Lung microvascular endothelial cell (primary cell): ENCODE measurements at regions not wholly inside any gene's neighbourhood (a gene's known extent, or its start where the extent isn't known, plus 50 kb on each side); places are given as distances from the start of the nearest gene placed in this dataset.

Source experiments
- DNase-seq, 2 donors: peaks; one replicate each; pipeline versions ENCODE4 v3.0.0 to v3.0.0-alpha.2; 2010; ENCODE audit warnings: low read depth in 2 of 2

- no peak for DNase-seq
These were observed 439.2 kb downstream of the SETBP1 start for GRCh38 chr18:45119876-45120275.

DNA sequence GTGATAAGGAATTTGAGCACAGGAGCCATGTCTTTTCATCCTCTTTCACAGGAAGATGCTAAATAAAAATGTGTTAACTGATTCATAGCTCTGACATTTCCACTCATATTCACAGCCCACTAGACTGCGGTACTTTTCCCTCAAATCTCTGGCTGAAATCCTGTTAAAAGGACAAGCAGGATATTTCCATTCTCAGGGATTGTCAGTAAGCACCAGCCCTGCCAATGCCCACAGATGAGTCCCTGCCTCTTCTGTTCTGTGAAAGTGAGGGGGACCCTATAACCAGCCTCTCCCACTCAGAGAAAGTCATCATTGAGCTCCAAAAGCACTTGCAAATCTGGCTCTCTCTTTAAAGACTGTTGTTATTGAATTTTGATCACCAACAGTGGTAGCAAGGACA is 440.5 kb downstream of the SETBP1 start:
- DNase-seq: no peak

DNA sequence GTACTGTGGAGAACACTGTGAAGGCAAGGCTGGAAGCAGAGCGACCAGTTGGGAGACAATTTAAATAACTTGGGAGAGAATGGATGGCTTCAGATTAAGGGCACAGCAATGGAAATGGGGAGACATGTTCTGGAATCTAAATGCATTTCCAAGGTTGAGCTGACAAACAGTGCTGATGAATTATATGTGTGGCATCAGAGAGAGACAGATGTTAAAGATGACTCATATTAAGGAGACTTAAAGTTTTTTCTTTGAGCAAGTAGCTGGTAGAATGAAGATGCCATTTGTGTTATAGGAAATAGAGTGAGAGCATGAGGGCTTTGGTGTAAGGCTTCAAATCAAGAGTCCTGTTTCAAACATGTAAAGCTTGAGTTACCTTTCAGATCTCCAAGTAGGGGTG is 441.8 kb downstream of the SETBP1 start:
- DNase-seq: no peak

- DNase-seq: no peak
These were observed 446.7 kb downstream of the SETBP1 start for GRCh38 chr18:45127405-45127804.

GRCh38 chr18:45133276-45133675 is 452.6 kb downstream of the SETBP1 start:
- DNase-seq: no peak

DNA sequence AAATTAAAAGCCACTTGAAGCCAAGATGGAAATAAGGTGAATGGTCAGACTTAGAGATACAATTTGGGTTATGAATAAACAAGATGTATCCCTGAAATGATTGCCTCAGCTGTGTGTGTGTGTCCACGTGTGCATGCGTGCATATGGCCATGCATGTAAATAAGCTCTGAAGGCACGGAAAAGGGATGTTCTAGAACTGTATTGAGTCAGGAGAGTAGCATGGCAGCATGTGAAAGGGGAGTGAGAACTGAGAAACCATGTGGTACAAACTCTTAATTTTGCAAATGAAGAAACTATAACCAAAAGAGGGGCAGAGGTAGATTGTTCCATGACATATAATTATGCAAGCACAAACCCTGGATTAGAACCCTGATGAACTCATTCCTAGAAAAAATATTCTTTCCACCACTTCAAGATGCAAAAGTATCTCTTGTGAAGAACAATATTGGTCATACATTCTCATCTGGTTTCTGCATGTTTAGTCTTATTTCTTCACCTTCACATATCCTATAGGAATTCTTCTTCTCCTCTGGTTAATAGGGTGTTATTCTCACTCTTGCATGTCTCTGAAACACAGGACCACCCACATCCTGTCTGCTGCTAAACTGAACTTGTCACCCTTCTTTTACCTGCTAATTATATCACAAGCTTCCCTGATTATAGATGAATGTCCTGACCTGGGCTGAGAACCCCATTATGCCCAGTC is 455.8 kb downstream of the SETBP1 start:
- no peak for DNase-seq

DNA sequence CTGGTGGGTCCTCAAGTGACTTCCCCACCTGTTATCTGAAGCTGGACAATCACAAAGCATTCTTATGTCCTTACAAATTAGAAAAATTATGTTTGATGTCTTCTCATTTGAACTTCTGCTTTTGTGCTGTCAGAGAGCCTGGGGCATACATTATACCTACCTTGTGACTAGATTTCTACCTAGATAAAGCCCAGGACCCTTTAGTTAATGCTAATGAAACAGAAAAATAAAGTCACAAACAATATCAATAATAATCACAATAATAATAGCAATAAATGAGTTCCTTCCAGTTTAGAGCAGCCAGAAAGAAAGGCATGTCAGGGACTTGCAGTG is 456.4 kb downstream of the SETBP1 start:
- DNase-seq: no peak

DNA sequence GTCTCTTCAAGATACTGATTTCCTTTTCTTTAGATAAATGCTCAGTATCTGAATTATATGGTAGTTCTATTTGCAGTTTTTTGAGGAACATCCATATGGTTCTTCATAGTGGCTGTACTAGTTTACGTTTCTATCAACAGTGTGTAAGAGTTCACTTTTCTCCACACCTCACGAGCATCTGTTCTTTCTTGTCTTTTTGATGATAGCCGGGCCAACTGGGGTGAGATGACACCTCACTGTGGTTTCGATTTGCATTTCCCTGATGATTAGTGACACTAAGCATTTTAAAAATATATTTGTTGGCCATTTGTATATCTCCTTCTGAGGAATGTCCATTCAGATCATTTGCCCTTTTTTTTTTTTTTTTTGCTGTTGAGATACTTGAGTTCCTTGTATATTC is 458.8 kb downstream of the SETBP1 start:
- DNase-seq: no peak

DNA sequence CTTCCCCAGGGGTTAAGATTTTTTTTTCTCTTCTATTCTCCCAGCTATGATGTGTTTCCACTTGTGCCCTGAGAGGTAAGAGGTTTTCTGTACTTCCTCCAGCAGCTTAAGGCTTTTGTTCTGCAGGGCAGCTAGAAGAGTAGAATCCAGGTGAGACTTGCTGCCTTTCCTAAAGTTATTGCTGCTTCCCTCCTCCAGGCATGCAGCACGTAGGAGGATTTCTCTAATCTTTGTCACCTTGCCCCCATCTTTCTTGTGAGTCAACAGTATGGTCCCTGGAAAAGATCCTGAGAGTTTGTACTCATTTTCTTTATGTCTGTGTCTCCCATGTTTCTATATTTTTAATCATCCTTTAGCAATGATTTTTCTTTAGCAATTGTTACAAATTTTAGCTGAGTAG is 462.2 kb downstream of the SETBP1 start:
- no peak for DNase-seq

DNA sequence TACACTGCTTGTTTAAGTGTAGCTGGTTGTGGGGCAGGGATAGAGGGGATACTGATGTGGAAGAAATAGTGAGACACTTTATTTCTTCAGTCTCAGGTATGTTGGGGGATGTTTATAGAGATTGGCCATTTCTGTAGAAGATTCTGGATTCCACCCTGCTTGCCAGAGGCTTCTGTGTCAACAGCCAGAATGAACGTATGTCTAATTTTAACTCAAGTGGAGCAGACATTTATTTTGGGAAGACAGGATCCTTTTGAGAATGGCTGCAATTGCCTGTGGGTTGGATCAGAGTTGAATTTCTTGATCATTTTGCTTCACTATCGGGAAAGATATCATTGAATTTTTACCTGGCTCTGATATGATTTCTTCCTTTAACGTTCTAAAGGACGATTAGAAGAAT is 465.6 kb upstream of the SLC14A2 start:
- DNase-seq: no peak

DNA sequence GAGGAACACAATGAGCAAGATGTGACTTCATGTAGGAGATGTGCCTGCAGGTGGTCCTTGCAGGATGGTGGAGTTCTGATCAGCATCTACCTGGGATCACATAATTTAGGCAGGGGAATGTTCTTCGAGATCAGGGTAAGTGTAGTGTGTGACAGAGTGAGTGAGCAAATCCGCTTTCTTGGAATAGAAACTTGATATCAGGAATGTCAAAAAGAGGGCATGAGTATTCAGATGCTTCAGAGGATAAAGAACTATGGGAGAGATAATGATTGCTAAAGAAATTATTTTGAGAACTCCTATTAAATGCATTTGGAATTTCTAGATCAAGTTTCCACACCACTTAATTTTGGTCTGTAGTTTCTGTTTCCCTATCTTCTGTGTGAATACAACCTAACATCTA is 463.6 kb upstream of the SLC14A2 start:
- DNase-seq: no peak

DNA sequence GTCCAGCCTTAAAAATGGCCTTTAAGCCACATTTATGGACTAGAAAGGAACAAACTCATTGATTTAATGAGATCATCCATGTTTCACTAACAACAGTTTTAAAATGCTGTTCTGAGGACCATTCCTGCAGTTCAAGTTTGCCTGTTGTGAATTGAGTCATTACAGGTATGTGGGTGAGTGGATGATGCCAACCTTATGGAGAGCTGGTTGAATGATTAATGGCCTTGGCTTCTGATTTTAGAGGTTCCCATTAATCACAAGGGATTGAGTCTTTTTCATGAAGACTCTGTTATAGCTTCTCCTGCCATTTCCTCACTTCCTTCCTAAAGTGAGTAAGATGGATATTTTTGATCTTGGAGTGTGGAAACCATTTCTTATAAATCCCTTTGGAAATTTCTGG is 459.8 kb upstream of the SLC14A2 start:
- DNase-seq: no peak

DNA sequence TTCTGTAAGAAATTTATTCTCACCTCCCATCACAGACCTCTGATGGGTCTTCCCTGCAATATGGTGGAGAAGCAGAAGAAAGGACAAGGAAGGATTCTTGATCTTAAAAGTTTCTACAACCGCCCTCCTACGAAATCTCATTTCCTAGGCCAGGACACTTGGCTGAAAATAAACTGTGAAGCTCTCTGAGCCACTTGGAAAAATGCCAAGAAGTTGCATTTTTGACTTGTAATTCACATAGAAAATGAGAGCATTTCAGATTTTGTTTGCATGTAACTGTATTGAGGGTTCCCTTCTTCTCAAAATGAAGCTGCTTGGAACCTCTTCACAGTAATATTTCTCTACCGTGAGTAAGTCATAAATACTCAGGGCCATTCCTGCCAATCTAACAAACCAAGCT is 458.3 kb upstream of the SLC14A2 start:
- DNase-seq: peak in 1 of 2 donors; percentile 1

- no peak for DNase-seq
These were observed 457.7 kb upstream of the SLC14A2 start for GRCh38 chr18:45157576-45157975.

DNA sequence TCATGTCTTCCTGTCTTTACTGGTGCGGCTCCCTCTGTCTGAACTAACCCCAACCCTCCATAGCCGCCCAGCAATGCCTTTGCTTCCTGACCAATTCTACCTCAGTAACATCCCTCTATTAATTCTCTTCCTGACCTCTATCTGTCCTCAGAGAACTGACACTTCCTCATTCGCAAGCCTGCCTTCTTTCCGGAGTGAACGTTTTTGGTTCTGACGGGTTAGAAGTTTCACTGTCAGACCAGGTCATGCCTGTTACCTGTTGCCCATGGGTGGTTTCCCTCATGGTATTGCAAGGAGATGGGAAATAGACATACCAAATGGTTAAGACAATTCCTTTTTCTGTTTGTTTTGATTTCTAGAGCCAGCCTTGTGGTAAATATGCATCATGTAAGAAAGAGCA is 453.4 kb upstream of the SLC14A2 start:
- no peak for DNase-seq

DNA sequence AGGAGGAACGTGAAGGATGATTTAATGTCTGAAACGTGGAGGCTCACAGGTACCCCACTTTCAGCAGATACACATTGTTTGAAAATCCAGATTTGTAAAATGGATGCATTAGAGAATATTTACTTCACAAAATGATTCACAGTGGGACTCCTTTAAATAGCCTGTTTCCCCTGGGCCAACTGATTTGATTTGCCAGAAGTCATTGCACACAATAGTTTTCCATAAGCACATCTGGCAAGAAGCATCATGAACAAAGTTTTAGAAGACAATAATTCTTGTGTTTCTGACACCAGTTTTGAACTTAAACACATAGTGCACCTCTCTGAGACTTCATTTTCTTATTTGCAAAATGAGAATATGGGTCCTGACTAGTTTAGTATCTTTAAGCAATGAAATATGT is 451.4 kb upstream of the SLC14A2 start:
- DNase-seq: no peak

DNA sequence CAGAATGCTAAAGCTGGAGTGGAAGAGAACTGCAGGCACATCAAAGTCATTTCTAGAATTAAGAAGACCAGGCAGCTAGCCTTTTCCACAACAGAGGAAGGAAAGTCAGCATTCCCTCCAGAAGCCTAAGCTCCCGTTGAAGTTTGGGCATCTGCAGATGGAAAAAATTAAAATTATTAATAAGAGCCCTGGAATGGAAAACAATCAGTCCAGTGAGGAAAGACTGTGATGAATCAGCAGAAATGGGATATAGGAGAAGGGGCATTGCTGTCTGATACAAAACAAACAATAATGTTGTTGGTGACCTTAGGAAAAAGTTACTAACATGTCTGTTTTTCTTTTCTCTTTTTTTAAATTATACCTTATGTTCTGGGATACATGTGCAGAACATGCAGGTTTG is 450.7 kb upstream of the SLC14A2 start:
- no peak for DNase-seq

GRCh38 chr18:45165176-45165713 is 450.0 kb upstream of the SLC14A2 start:
- no peak for DNase-seq

DNA sequence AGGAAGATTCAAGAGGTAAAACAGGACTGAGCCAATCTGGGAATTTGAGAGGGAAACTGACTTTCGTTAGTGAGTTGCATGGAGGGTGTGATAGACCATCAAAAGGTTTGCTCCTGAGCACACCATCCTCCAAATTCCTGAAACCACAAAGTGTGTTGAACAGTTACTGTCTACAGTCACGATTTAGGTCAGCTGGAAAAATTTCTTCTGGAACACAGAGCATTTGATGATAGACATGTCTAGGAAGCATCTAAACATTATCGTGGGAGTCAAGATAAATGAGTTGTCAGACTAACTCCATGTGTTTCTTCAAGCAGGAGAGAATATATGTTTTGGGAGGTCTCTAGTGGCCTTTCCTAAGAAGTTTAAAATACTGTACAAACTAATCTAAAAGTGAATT is 449.4 kb upstream of the SLC14A2 start:
- DNase-seq: no peak

- no peak for DNase-seq
These were observed 448.9 kb upstream of the SLC14A2 start for GRCh38 chr18:45166341-45166835.

- DNase-seq: no peak
These were observed 448.3 kb upstream of the SLC14A2 start for GRCh38 chr18:45166836-45167551.

DNA sequence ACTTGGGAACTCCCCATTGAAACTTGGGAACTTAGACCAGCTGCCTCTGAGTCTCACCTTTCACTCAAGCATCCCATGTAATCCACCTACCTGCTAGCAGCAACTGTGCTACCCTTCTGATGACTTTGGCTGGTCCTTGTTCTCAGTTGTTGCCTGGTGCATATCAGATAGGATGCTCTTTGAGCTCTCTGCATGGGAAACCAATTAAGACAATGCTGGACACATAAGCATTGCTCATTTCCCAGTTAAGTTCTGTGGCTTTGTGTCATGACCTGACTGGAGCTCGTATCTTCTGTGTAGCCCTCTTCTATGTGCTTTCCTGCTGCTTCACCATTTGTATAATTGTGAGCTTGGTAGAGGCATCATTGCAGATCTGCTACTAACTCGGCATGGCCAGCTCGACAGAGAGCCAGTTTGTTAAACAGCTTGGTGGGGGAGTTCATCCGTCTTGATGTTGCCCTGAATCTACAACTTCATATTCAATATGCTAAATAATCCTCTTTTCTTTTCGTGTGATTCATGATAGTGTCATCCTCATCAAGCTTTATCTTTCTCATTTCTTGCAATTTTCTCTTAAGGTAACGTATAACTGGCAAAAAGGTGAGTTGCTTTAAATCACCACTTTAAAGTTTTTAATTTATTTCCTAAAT is 447.5 kb upstream of the SLC14A2 start:
- no peak for DNase-seq
